Natural killer cell (primary cell): ENCODE measurements at regions not wholly inside any gene's neighbourhood (a gene's known extent, or its start where the extent isn't known, plus 50 kb on each side); places are given as distances from the start of the nearest gene placed in this dataset.

Source experiments
- ATAC-seq, 3 donors: fragments of 150-1000 bp in 2 of 3; fragments of 200-7000 bp in 1 of 3; cut with Tn5 transposase; 1 replicate in 1 of 3; 2 replicates in 2 of 3; pipeline ENCODE4 v1.10.0; 2021; ENCODE audit warnings: mild to moderate bottlenecking in 2 of 3, moderate library complexity in 2 of 3
- DNase-seq, 2 donors: peaks; one replicate each; pipeline versions ENCODE4 v3.0.0 to v3.0.0-alpha.2; 2013 to 2021; ENCODE audit warnings: mixed read lengths in 1 of 2
- H3K27ac ChIP-seq: one replicate; pipeline ENCODE4 v1.5.1; 2013; ENCODE audit warnings: mild to moderate bottlenecking, low read length
- H3K27me3 ChIP-seq: one replicate; pipeline ENCODE4 v1.6.1; 2013; ENCODE audit warnings: low read length; ENCODE audit not compliant: control insufficient read depth, insufficient read depth
- H3K36me3 ChIP-seq: one replicate; pipeline ENCODE4 v1.6.1; 2013; ENCODE audit warnings: low read length; ENCODE audit not compliant: control insufficient read depth, insufficient read depth
- H3K4me1 ChIP-seq: one replicate; pipeline ENCODE4 v1.6.1; 2013; ENCODE audit warnings: low read length; ENCODE audit not compliant: control insufficient read depth, insufficient read depth
- H3K4me3 ChIP-seq: one replicate; pipeline ENCODE4 v1.5.1; 2013; ENCODE audit warnings: low read length
- H3K9me3 ChIP-seq: one replicate; pipeline ENCODE4 v1.6.1; 2013; ENCODE audit warnings: low read length; ENCODE audit not compliant: control insufficient read depth, insufficient read depth
- H3K27ac Mint-ChIP-seq, 2 donors: one replicate each; pipeline ENCODE4 v1.8.0; 2022; ENCODE audit warnings: mild to moderate bottlenecking in 2 of 2, mixed read lengths in 2 of 2, moderate library complexity in 1 of 2
- H3K27me3 Mint-ChIP-seq, 2 donors: one replicate each; pipeline ENCODE4 v1.8.0; 2022; ENCODE audit warnings: low read depth in 2 of 2, mixed read lengths in 2 of 2
- H3K36me3 Mint-ChIP-seq: one replicate; pipeline ENCODE4 v1.8.0; 2022; ENCODE audit warnings: mixed read lengths
- H3K4me1 Mint-ChIP-seq, 2 donors: one replicate each; pipeline ENCODE4 v1.8.0; 2022; ENCODE audit warnings: mixed read lengths in 2 of 2
- H3K4me3 Mint-ChIP-seq: one replicate; pipeline ENCODE4 v1.8.0; 2022; ENCODE audit warnings: mild to moderate bottlenecking, moderate library complexity, mixed read lengths
- H3K9me3 Mint-ChIP-seq, 2 donors: one replicate each; pipeline ENCODE4 v1.8.0; 2022; ENCODE audit warnings: mixed read lengths in 2 of 2
- CTCF ChIP-seq: fragments of 200-600 bp; IDR thresholded peaks from one replicate; pipeline ENCODE4 v1.8.0; 2022; ENCODE audit warnings: antibody characterized with exemption
- WGBS: methylation state at CpG from one replicate; pipeline ENCODE4 v1.1.7; 2013; ENCODE audit warnings: missing lambda C conversion rate; ENCODE audit not compliant: insufficient coverage; 5-methylcytosine and 5-hydroxymethylcytosine counted together
- intact Hi-C: fragments of 100-400 bp; cut with micrococcal nuclease; formaldehyde crosslinking; loops from one replicate; pipeline ENCODE4 v1.14.2; 2022

GRCh38 chr5:128813317-128814070 lies 151.8 kb upstream of the SLC27A6 start:
- Mint-ChIP-seq H3K9me3 (peaks cover 14 to 16% of the 10 kb centered on the region in 2 donors), H3K4me3 (no peak overlapping the region), H3K27ac (no peak overlapping the region), H3K36me3 (peaks cover 11% of the 10 kb centered on the region), H3K4me1 (no peaks in the 10 kb centered on the region), H3K27me3 (no peaks in the 10 kb centered on the region)
- Histone ChIP-seq H3K27me3 (no peaks in the 10 kb centered on the region), H3K36me3 (no peaks in the 10 kb centered on the region), H3K4me1 (no peaks in the 10 kb centered on the region), H3K9me3 (peaks cover 2% of the 10 kb centered on the region), H3K27ac (no peak overlapping the region), H3K4me3 (no peak overlapping the region)
- WGBS = 81% methylated on average over 3 of the region's 4 CpGs
- no peak for DNase-seq
- ATAC-seq = no peak
- TF ChIP-seq CTCF = no peak
- intact Hi-C loops = no loop called here

GRCh38 chr5:128815201-128815600 lies 150.1 kb upstream of the SLC27A6 start:
- no peak overlapping the region for H3K4me3 Mint-ChIP-seq
- H3K36me3 ChIP-seq = no peaks in the 10 kb centered on the region
- H3K9me3 ChIP-seq = no peaks in the 10 kb centered on the region
- intact Hi-C loops = no loop called here
- no peak for TF ChIP-seq CTCF
- H3K27ac ChIP-seq = no peak overlapping the region
- no peaks in the 10 kb centered on the region for H3K4me1 Mint-ChIP-seq
- no peak overlapping the region for H3K4me3 ChIP-seq
- no peaks in the 10 kb centered on the region for H3K27me3 ChIP-seq
- 83% methylated on average over 5 of the region's 5 CpGs for WGBS
- H3K27me3 Mint-ChIP-seq = no peaks in the 10 kb centered on the region
- peaks cover 11% of the 10 kb centered on the region for H3K36me3 Mint-ChIP-seq
- DNase-seq (no peak), ATAC-seq (no peak)
- H3K27ac Mint-ChIP-seq = no peak overlapping the region
- H3K9me3 Mint-ChIP-seq = peaks cover 11 to 13% of the 10 kb centered on the region in 2 donors
- H3K4me1 ChIP-seq = no peaks in the 10 kb centered on the region

- H3K27me3 Mint-ChIP-seq = no peaks in the 10 kb centered on the region
- H3K4me1 Mint-ChIP-seq = no peaks in the 10 kb centered on the region
- intact Hi-C loops = no loop called here
- Histone ChIP-seq H3K4me1 (no peaks in the 10 kb centered on the region), H3K27me3 (no peaks in the 10 kb centered on the region), H3K9me3 (no peaks in the 10 kb centered on the region), H3K36me3 (no peaks in the 10 kb centered on the region), H3K27ac (no peak overlapping the region), H3K4me3 (no peak overlapping the region)
- H3K4me3 Mint-ChIP-seq = no peak overlapping the region
- no peak overlapping the region for H3K27ac Mint-ChIP-seq
- H3K36me3 Mint-ChIP-seq = no peaks in the 10 kb centered on the region
- DNase-seq = no peak
- WGBS = no CpG with 5 or more reads among the region's 1 CpG
- ATAC-seq = no peak
- peaks cover 4 to 15% of the 10 kb centered on the region in 2 donors for H3K9me3 Mint-ChIP-seq
- no peak for TF ChIP-seq CTCF
Observed at GRCh38 chr5:128825826-128826225, 139.5 kb upstream of the SLC27A6 start.

GRCh38 chr5:128826275-128826674 lies 139.0 kb upstream of the SLC27A6 start:
- intact Hi-C loops = no loop called here
- no peaks in the 10 kb centered on the region for H3K36me3 Mint-ChIP-seq
- no peaks in the 10 kb centered on the region for H3K27me3 Mint-ChIP-seq
- no peaks in the 10 kb centered on the region for H3K4me1 ChIP-seq
- 92% methylated on average over 1 of the region's 1 CpG for WGBS
- no peaks in the 10 kb centered on the region for H3K4me1 Mint-ChIP-seq
- ATAC-seq (no peak), DNase-seq (no peak)
- no peak overlapping the region for H3K27ac ChIP-seq
- H3K4me3 Mint-ChIP-seq = no peak overlapping the region
- H3K36me3 ChIP-seq = no peaks in the 10 kb centered on the region
- H3K27me3 ChIP-seq = no peaks in the 10 kb centered on the region
- no peak overlapping the region for H3K27ac Mint-ChIP-seq
- H3K9me3 ChIP-seq = no peaks in the 10 kb centered on the region
- peaks cover 4 to 15% of the 10 kb centered on the region in 2 donors for H3K9me3 Mint-ChIP-seq
- no peak overlapping the region for H3K4me3 ChIP-seq
- no peak for TF ChIP-seq CTCF
